ENCODE measurements at regions not wholly inside any gene's neighbourhood (a gene's known extent, or its start where the extent isn't known, plus 50 kb on each side); places are given as distances from the start of the nearest gene placed in this dataset.

DNA sequence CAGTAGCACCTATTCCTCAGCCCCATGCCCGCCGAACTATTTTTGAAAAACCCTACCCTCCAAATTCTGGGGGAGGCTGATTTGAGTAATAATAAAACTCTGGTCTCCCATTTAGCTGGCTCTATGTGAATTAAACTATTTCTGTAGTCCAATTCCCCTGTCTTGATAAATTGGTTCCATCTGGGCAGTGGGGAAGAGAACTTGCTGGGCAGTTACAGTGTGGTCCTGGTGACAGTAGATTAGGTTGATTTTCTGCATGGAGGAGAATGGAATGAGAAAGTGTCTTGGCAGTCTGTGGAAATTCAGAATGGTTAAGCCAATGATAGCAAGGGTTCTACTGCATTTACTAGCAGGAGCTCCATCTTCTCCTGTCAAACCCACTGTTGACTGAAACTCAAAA is 95.0 kb downstream of the SPP2 start:
- Histone ChIP-seq H3K9me3 (replicated peaks; ENCODE audit: insufficient read depth, low read length) (no peaks in the 10 kb centered on the region), H3K4me1 (ENCODE audit: low read length) (no peaks in the 10 kb centered on the region), H3K27ac (ENCODE audit: low read length) (no peak overlapping the region), H3K9me2 (replicated peaks; ENCODE audit: insufficient read depth, low read length) (no peaks in the 10 kb centered on the region), H3K27me3 (replicated peaks; ENCODE audit: insufficient read depth, low read length) (no peaks in the 10 kb centered on the region), H3K4me3 (ENCODE audit: low read length) (no peak overlapping the region), H4K20me1 (ENCODE audit: insufficient read depth, low read length) (no peaks in the 10 kb centered on the region), H2AFZ (ENCODE audit: low read length) (no peak overlapping the region), H3K9ac (ENCODE audit: low read length) (no peak overlapping the region), H3K79me2 (ENCODE audit: low read length) (no peaks in the 10 kb centered on the region), H3K4me2 (ENCODE audit: low read depth, low read length) (no peak overlapping the region), H3K36me3 (replicated peaks; ENCODE audit: insufficient read depth, low read length) (no peaks in the 10 kb centered on the region), H3F3A (ENCODE audit: insufficient read depth, low read length) (no peaks in the 10 kb centered on the region)
- TF ChIP-seq EZH2 (optimal IDR thresholded peaks at IDR 0.05; ENCODE audit: low read depth, low read length) (no peak), EZH2phosphoT487 (IDR thresholded peaks at IDR 0.05; ENCODE audit: low read length) (no peak)
- TF ChIP-seq, protein P1, sequence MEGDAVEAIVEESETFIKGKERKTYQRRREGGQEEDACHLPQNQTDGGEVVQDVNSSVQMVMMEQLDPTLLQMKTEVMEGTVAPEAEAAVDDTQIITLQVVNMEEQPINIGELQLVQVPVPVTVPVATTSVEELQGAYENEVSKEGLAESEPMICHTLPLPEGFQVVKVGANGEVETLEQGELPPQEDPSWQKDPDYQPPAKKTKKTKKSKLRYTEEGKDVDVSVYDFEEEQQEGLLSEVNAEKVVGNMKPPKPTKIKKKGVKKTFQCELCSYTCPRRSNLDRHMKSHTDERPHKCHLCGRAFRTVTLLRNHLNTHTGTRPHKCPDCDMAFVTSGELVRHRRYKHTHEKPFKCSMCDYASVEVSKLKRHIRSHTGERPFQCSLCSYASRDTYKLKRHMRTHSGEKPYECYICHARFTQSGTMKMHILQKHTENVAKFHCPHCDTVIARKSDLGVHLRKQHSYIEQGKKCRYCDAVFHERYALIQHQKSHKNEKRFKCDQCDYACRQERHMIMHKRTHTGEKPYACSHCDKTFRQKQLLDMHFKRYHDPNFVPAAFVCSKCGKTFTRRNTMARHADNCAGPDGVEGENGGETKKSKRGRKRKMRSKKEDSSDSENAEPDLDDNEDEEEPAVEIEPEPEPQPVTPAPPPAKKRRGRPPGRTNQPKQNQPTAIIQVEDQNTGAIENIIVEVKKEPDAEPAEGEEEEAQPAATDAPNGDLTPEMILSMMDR (IDR thresholded peaks at IDR 0.05; ENCODE audit: low read length) = no peak
- no peak for DNase-seq

DNA sequence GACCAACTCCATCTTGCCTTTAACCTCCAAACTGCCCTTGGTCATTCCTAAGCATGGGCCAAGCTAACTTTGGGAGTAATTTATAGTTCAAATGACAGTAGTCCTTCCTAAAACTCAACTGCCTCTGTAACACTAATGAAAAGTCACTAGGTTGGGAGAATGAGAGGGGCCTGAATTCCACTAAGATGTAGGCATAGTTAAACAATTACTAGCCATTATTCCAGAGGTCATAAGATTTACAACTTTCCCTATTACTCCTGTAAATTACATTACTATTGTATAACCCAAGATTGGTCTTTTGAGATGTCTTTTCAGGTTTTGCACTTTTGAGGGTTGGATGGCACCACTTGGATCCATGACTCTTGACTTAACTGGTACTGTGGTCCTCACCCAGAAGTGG is 94.6 kb downstream of the SPP2 start:
- H3F3A ChIP-seq (ENCODE audit: insufficient read depth, low read length) = no peaks in the 10 kb centered on the region
- no peaks in the 10 kb centered on the region for H3K9me2 ChIP-seq (replicated peaks; ENCODE audit: insufficient read depth, low read length)
- no peak for DNase-seq
- no peaks in the 10 kb centered on the region for H3K9me3 ChIP-seq (replicated peaks; ENCODE audit: insufficient read depth, low read length)
- no peak overlapping the region for H3K27ac ChIP-seq (ENCODE audit: low read length)
- H3K4me2 ChIP-seq (ENCODE audit: low read depth, low read length) = no peak overlapping the region
- no peaks in the 10 kb centered on the region for H3K4me1 ChIP-seq (ENCODE audit: low read length)
- H3K9ac ChIP-seq (ENCODE audit: low read length) = no peak overlapping the region
- no peak overlapping the region for H3K4me3 ChIP-seq (ENCODE audit: low read length)
- H3K27me3 ChIP-seq (replicated peaks; ENCODE audit: insufficient read depth, low read length) = no peaks in the 10 kb centered on the region
- H3K36me3 ChIP-seq (replicated peaks; ENCODE audit: insufficient read depth, low read length) = no peaks in the 10 kb centered on the region
- H3K79me2 ChIP-seq (ENCODE audit: low read length) = no peaks in the 10 kb centered on the region
- H2AFZ ChIP-seq (ENCODE audit: low read length) = no peak overlapping the region
- TF ChIP-seq EZH2phosphoT487 (IDR thresholded peaks at IDR 0.05; ENCODE audit: low read length) (no peak), EZH2 (optimal IDR thresholded peaks at IDR 0.05; ENCODE audit: low read depth, low read length) (no peak)
- TF ChIP-seq, protein P1 (IDR thresholded peaks at IDR 0.05; ENCODE audit: low read length) = no peak
- no peaks in the 10 kb centered on the region for H4K20me1 ChIP-seq (ENCODE audit: insufficient read depth, low read length)

DNA sequence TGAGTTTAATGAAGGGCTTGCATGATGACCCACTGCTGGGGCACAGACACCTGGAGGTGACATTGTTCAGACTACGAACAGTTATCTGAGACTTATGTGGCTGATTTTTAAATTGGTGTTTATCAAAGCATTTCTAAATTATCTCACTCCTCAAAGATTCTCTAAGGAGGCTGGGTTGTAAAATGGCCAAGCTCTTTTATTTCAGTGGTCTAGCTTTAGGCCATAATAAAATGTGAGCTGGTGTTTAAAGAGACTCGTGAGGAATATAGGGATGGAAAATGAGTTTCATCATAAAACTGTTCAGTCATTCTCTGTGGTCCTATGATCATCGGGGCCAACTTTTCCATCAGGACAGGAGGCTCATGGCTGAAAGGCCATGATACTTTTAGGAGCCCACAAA is 93.4 kb downstream of the SPP2 start:
- Histone ChIP-seq H3K9me3 (replicated peaks; ENCODE audit: insufficient read depth, low read length) (no peaks in the 10 kb centered on the region), H3K9me2 (replicated peaks; ENCODE audit: insufficient read depth, low read length) (no peaks in the 10 kb centered on the region), H3K27ac (ENCODE audit: low read length) (no peak overlapping the region), H3K9ac (ENCODE audit: low read length) (no peak overlapping the region), H3K4me1 (ENCODE audit: low read length) (no peaks in the 10 kb centered on the region), H4K20me1 (ENCODE audit: insufficient read depth, low read length) (no peaks in the 10 kb centered on the region), H3K36me3 (replicated peaks; ENCODE audit: insufficient read depth, low read length) (no peaks in the 10 kb centered on the region), H3K27me3 (replicated peaks; ENCODE audit: insufficient read depth, low read length) (no peaks in the 10 kb centered on the region), H3K4me3 (ENCODE audit: low read length) (no peak overlapping the region), H2AFZ (ENCODE audit: low read length) (no peak overlapping the region), H3K4me2 (ENCODE audit: low read depth, low read length) (no peak overlapping the region), H3F3A (ENCODE audit: insufficient read depth, low read length) (no peaks in the 10 kb centered on the region), H3K79me2 (ENCODE audit: low read length) (no peaks in the 10 kb centered on the region)
- TF ChIP-seq, protein P1 (IDR thresholded peaks at IDR 0.05; ENCODE audit: low read length) = no peak
- TF ChIP-seq EZH2 (optimal IDR thresholded peaks at IDR 0.05; ENCODE audit: low read depth, low read length) (no peak), EZH2phosphoT487 (IDR thresholded peaks at IDR 0.05; ENCODE audit: low read length) (no peak)
- DNase-seq = no peak
